ENCODE measurements at regions not wholly inside any gene's neighbourhood (a gene's known extent, or its start where the extent isn't known, plus 50 kb on each side); places are given as distances from the start of the nearest gene placed in this dataset.

GRCh38 chr17:77485089-77485833 lies 344.5 kb downstream of the SEC14L1 start:
- Histone ChIP-seq H3K36me3 (peaks cover 0 to 23% (median 11%) of the 10 kb centered on the region in 4 donors), H3K27ac (no peak overlapping the region), H3K9me3 (no peaks in the 10 kb centered on the region), H3K27me3 (no peaks in the 10 kb centered on the region), H3K4me1 (peaks cover 0 to 21% (median 20%) of the 10 kb centered on the region in 4 donors), H3K4me3 (no peak overlapping the region)
- no peak for TF ChIP-seq POLR2A (IDR thresholded peaks at IDR 0.05)
- TF ChIP-seq, protein P1, sequence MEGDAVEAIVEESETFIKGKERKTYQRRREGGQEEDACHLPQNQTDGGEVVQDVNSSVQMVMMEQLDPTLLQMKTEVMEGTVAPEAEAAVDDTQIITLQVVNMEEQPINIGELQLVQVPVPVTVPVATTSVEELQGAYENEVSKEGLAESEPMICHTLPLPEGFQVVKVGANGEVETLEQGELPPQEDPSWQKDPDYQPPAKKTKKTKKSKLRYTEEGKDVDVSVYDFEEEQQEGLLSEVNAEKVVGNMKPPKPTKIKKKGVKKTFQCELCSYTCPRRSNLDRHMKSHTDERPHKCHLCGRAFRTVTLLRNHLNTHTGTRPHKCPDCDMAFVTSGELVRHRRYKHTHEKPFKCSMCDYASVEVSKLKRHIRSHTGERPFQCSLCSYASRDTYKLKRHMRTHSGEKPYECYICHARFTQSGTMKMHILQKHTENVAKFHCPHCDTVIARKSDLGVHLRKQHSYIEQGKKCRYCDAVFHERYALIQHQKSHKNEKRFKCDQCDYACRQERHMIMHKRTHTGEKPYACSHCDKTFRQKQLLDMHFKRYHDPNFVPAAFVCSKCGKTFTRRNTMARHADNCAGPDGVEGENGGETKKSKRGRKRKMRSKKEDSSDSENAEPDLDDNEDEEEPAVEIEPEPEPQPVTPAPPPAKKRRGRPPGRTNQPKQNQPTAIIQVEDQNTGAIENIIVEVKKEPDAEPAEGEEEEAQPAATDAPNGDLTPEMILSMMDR (IDR thresholded peaks at IDR 0.05) = no peak
- TF ChIP-seq EP300 (IDR thresholded peaks at IDR 0.05; ENCODE audit: low read depth) = no peak
- TF ChIP-seq POLR2AphosphoS5 (IDR thresholded peaks at IDR 0.05) = no peak
- in situ Hi-C loops (cut with MboI; ENCODE audit: low pct_ligation_motif_present in 1 of 4, low pct_unique_long_range_greater_than_20kb in 1 of 4, low sequenced_read_pairs in 3 of 4) = loop anchor here in 1 of 4 donors (25.0 kb wide), 1 partner anchor 148 kb away; no protein-coding TSS in a partner anchor
- WGBS, 2 donors (ENCODE audit: low coverage in 1 of 2) = 97 to 100% methylated on average over 5 of the region's 5 CpGs
- DNase-seq = no peak
- intact Hi-C loops (cut with DNase I; ENCODE audit: low total_unique reads) = no loop called here

GRCh38 chr17:77487211-77487629 lies 346.5 kb downstream of the SEC14L1 start:
- in situ Hi-C loops (cut with MboI; ENCODE audit: low pct_ligation_motif_present in 1 of 4, low pct_unique_long_range_greater_than_20kb in 1 of 4, low sequenced_read_pairs in 3 of 4) = loop anchor here in 1 of 4 donors (25.0 kb wide), 1 partner anchor 150 kb away; no protein-coding TSS in a partner anchor
- peaks cover 0 to 30% (median 12%) of the 10 kb centered on the region in 4 donors for H3K36me3 ChIP-seq
- TF ChIP-seq, protein P1 (IDR thresholded peaks at IDR 0.05) = no peak
- H3K27me3 ChIP-seq = no peaks in the 10 kb centered on the region
- no peak overlapping the region for H3K27ac ChIP-seq
- intact Hi-C loops (cut with DNase I; ENCODE audit: low total_unique reads) = no loop called here
- H3K4me1 ChIP-seq = peaks cover 0 to 14% (median 13%) of the 10 kb centered on the region in 4 donors
- no peak overlapping the region for H3K4me3 ChIP-seq
- WGBS, 2 donors (ENCODE audit: low coverage in 1 of 2) = 92% methylated on average over 17 of the region's 17 CpGs; no CpG with 5 or more reads in 1 of the 2 donors
- DNase-seq = no peak
- no peaks in the 10 kb centered on the region for H3K9me3 ChIP-seq

DNA sequence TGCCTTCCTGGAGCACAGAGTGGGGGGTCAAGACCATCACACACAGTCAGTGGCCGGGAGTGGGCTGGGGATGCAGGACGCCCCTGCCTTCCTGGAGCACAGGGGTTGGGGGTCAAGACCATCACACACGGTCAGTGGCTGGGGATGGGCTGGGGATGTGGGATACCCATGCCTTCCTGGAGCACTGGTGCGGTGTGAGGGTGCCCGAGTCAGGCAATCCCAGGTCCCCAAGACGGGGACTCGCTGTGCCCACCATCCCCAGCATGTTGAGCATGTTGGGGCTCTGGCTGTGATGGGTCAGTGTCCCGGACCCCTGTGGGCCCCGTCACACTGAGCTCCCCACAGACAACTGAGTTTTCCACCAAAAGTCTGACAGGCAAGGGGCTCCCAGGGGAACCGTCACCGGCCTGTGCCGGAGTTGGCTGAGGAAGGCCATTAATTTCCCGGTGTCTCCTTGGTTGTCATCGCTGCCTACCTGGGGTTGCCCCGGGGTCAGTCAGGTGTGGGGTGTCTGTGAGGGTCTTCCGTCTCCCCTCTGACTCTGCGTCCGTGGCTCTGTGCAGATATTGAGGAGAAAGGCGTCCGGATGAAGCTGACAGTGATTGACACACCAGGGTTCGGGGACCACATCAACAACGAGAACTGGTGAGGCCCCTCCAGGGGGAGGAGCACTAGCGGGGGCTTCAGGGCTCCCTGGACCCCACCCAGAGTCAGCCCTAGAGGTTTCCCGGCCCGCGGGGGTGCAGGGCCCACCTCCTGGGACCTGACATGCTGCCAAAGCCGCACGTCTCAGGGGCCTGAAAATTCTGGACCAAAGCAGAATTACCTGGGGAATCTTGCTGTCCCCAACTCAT lies 347.1 kb downstream of the SEC14L1 start:
- peaks cover 0 to 14% (median 13%) of the 10 kb centered on the region in 4 donors for H3K4me1 ChIP-seq
- no peak overlapping the region for H3K27ac ChIP-seq
- DNase-seq = no peak
- no peak overlapping the region for H3K4me3 ChIP-seq
- in situ Hi-C loops (cut with MboI; ENCODE audit: low pct_ligation_motif_present in 1 of 4, low pct_unique_long_range_greater_than_20kb in 1 of 4, low sequenced_read_pairs in 3 of 4) (loop anchor here in 1 of 4 donors (25.0 kb wide), 1 partner anchor 151 kb away; no protein-coding TSS in a partner anchor), intact Hi-C loops (cut with DNase I; ENCODE audit: low total_unique reads) (no loop called here)
- peaks cover 0 to 26% (median 11%) of the 10 kb centered on the region in 4 donors for H3K36me3 ChIP-seq
- TF ChIP-seq POLR2A (IDR thresholded peaks at IDR 0.05) (no peak), EP300 (IDR thresholded peaks at IDR 0.05; ENCODE audit: low read depth) (no peak), POLR2AphosphoS5 (IDR thresholded peaks at IDR 0.05) (no peak)
- TF ChIP-seq, protein P1 (IDR thresholded peaks at IDR 0.05) = no peak
- H3K27me3 ChIP-seq = no peaks in the 10 kb centered on the region
- WGBS, 2 donors (ENCODE audit: low coverage in 1 of 2) = 95% methylated on average over 28 of the region's 28 CpGs; no CpG with 5 or more reads in 1 of the 2 donors
- H3K9me3 ChIP-seq = no peaks in the 10 kb centered on the region

All from transverse colon (tissue), 4 donors.